ENCODE measurements at regions not wholly inside any gene's neighbourhood (a gene's known extent, or its start where the extent isn't known, plus 50 kb on each side); places are given as distances from the start of the nearest gene placed in this dataset.

GRCh38 chr10:30557884-30558283 is 71.7 kb downstream of the LYZL2 start:
- Histone ChIP-seq H3K4me1 (ENCODE audit: insufficient read depth, low read length, poor library complexity, severe bottlenecking) (peaks cover 6% of the 10 kb centered on the region), H2AFZ (ENCODE audit: low read length) (no peak overlapping the region), H3K4me3 (ENCODE audit: low read length, poor library complexity, severe bottlenecking) (no peak overlapping the region), H3K36me3 (ENCODE audit: insufficient read depth, low read length) (no peaks in the 10 kb centered on the region), H3K9me2 (replicated peaks; ENCODE audit: low read depth, low read length) (no peaks in the 10 kb centered on the region), H3K4me2 (ENCODE audit: low read depth, low read length, poor library complexity, severe bottlenecking) (no peak overlapping the region), H3K9ac (ENCODE audit: low read depth, low read length, poor library complexity, severe bottlenecking) (no peak overlapping the region), H3K79me2 (ENCODE audit: insufficient read depth, low read length) (no peaks in the 10 kb centered on the region), H3K27me3 (ENCODE audit: insufficient read depth, low read length, poor library complexity, severe bottlenecking) (no peaks in the 10 kb centered on the region), H3K9me3 (ENCODE audit: insufficient read depth, low read depth, low read length) (no peaks in the 10 kb centered on the region), H4K20me1 (ENCODE audit: insufficient read depth, low read length, poor library complexity, severe bottlenecking) (no peaks in the 10 kb centered on the region), H3F3A (ENCODE audit: low read depth) (0 out of 2 replicates have a peak, but pooled peaks cover 2% of the 10 kb centered on the region)
- TF ChIP-seq EZH2phosphoT487 (IDR thresholded peaks at IDR 0.05; ENCODE audit: borderline replicate concordance): no peak
- TF ChIP-seq CTCF (conservative IDR thresholded peaks at IDR 0.05; ENCODE audit: low read length): no peak

- Histone ChIP-seq H3K4me3 (ENCODE audit: low read length, poor library complexity, severe bottlenecking) (no peak overlapping the region), H4K20me1 (ENCODE audit: insufficient read depth, low read length, poor library complexity, severe bottlenecking) (no peaks in the 10 kb centered on the region), H3K9me2 (replicated peaks; ENCODE audit: low read depth, low read length) (no peaks in the 10 kb centered on the region), H3K36me3 (ENCODE audit: insufficient read depth, low read length) (no peaks in the 10 kb centered on the region), H3F3A (ENCODE audit: low read depth) (0 out of 2 replicates have a peak, but pooled peaks cover 2% of the 10 kb centered on the region), H3K9me3 (ENCODE audit: insufficient read depth, low read depth, low read length) (no peaks in the 10 kb centered on the region), H3K9ac (ENCODE audit: low read depth, low read length, poor library complexity, severe bottlenecking) (no peak overlapping the region), H3K4me2 (ENCODE audit: low read depth, low read length, poor library complexity, severe bottlenecking) (no peak overlapping the region), H3K27me3 (ENCODE audit: insufficient read depth, low read length, poor library complexity, severe bottlenecking) (no peaks in the 10 kb centered on the region), H2AFZ (ENCODE audit: low read length) (no peak overlapping the region), H3K4me1 (ENCODE audit: insufficient read depth, low read length, poor library complexity, severe bottlenecking) (peaks cover 6% of the 10 kb centered on the region), H3K79me2 (ENCODE audit: insufficient read depth, low read length) (no peaks in the 10 kb centered on the region)
- TF ChIP-seq CTCF (conservative IDR thresholded peaks at IDR 0.05; ENCODE audit: low read length) (no peak), EZH2phosphoT487 (IDR thresholded peaks at IDR 0.05; ENCODE audit: borderline replicate concordance) (no peak)
Observed at GRCh38 chr10:30556189-30556588, 73.4 kb downstream of the LYZL2 start.

- no peak overlapping the region for H2AFZ ChIP-seq (ENCODE audit: low read length)
- H3K79me2 ChIP-seq (ENCODE audit: insufficient read depth, low read length): no peaks in the 10 kb centered on the region
- no peaks in the 10 kb centered on the region for H3K27me3 ChIP-seq (ENCODE audit: insufficient read depth, low read length, poor library complexity, severe bottlenecking)
- no peak overlapping the region for H3K9ac ChIP-seq (ENCODE audit: low read depth, low read length, poor library complexity, severe bottlenecking)
- H3K9me3 ChIP-seq (ENCODE audit: insufficient read depth, low read depth, low read length): no peaks in the 10 kb centered on the region
- TF ChIP-seq EZH2phosphoT487 (IDR thresholded peaks at IDR 0.05; ENCODE audit: borderline replicate concordance): no peak
- no peak for TF ChIP-seq CTCF (conservative IDR thresholded peaks at IDR 0.05; ENCODE audit: low read length)
- H3K4me2 ChIP-seq (ENCODE audit: low read depth, low read length, poor library complexity, severe bottlenecking): no peak overlapping the region
- no peak overlapping the region for H3K4me3 ChIP-seq (ENCODE audit: low read length, poor library complexity, severe bottlenecking)
- H4K20me1 ChIP-seq (ENCODE audit: insufficient read depth, low read length, poor library complexity, severe bottlenecking): no peaks in the 10 kb centered on the region
- no peaks in the 10 kb centered on the region for H3K36me3 ChIP-seq (ENCODE audit: insufficient read depth, low read length)
- 0 out of 2 replicates have a peak, but pooled peaks cover 2% of the 10 kb centered on the region for H3F3A ChIP-seq (ENCODE audit: low read depth)
- no peaks in the 10 kb centered on the region for H3K9me2 ChIP-seq (replicated peaks; ENCODE audit: low read depth, low read length)
- H3K4me1 ChIP-seq (ENCODE audit: insufficient read depth, low read length, poor library complexity, severe bottlenecking): peaks cover 6% of the 10 kb centered on the region
Observed at GRCh38 chr10:30555465-30555864, 74.1 kb downstream of the LYZL2 start.

Data from Loucy (cell line).